ENCODE measurements at regions not wholly inside any gene's neighbourhood (a gene's known extent, or its start where the extent isn't known, plus 50 kb on each side); places are given as distances from the start of the nearest gene placed in this dataset.

DNA sequence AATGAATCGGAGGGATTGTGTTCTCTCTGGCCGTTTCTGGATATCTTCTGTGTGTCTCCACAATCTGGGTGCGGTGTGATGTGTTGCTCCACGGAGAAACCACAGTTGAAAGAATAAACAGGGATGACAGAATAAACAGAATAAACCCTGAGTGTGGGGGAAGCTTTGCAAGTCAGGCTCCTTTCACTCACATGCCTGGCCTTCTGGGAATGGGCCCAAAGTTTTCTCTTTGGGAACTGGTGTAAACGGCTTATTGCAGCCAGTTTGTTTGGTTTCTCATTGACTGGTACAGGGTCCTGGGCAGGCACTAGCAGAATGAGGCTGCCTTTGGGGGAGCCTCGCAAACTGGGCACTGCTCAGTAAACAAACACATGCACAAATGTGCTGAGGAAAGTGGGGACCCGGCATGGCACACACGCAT lies 324.7 kb downstream of the DLEU7 start:
- 76 to 84% methylated on average over 8 of the region's 8 CpGs for WGBS, 2 donors
- no peaks in the 10 kb centered on the region for H3K27me3 ChIP-seq (ENCODE audit: control insufficient read depth in 1 of 2, insufficient read depth in 2 of 2, low read length in 1 of 2)
- H3K36me3 ChIP-seq (ENCODE audit: control insufficient read depth in 1 of 2, insufficient read depth in 2 of 2, low read length in 1 of 2): no peaks in the 10 kb centered on the region
- no peak overlapping the region for H3K4me3 ChIP-seq (ENCODE audit: low read length in 2 of 2)
- no peaks in the 10 kb centered on the region for H3K9me3 ChIP-seq (ENCODE audit: control insufficient read depth, low read length)
- no peaks in the 10 kb centered on the region for H3K4me1 ChIP-seq (ENCODE audit: control insufficient read depth in 1 of 2, insufficient read depth in 2 of 2, low read length in 2 of 2)
- ATAC-seq (ENCODE audit: low FRiP score) (no peak), DNase-seq (no peak)
- intact Hi-C loops (cut with DNase I): no loop called here
- H3K27ac ChIP-seq (ENCODE audit: low read depth in 1 of 2, low read length in 2 of 2): no peak overlapping the region

DNA sequence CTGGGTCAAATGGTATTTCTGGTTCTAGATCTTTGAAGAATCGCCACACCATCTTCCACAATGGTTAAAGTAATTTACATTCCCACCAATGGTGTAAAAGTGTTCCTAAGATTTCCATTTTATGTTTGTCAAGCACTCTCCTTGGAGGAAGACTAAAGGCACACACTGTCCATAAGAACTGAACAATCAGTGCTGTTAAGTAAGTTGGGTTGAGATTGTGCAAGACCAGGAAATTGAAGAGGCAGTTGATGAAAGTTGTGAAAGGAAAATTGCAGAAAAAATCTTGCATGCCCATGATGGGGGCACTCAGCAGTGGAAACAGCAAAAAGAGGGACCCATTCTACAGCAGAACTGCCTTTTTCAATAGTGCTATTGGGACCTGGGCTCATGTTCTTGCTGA lies 323.6 kb downstream of the DLEU7 start:
- ATAC-seq (ENCODE audit: low FRiP score) (no peak), DNase-seq (no peak)
- 99 to 100% methylated on average over 1 of the region's 1 CpG for WGBS, 2 donors
- Histone ChIP-seq H3K36me3 (ENCODE audit: control insufficient read depth in 1 of 2, insufficient read depth in 2 of 2, low read length in 1 of 2) (no peaks in the 10 kb centered on the region), H3K4me3 (ENCODE audit: low read length in 2 of 2) (no peak overlapping the region), H3K9me3 (ENCODE audit: control insufficient read depth, low read length) (no peaks in the 10 kb centered on the region), H3K27me3 (ENCODE audit: control insufficient read depth in 1 of 2, insufficient read depth in 2 of 2, low read length in 1 of 2) (no peaks in the 10 kb centered on the region), H3K4me1 (ENCODE audit: control insufficient read depth in 1 of 2, insufficient read depth in 2 of 2, low read length in 2 of 2) (no peaks in the 10 kb centered on the region), H3K27ac (ENCODE audit: low read depth in 1 of 2, low read length in 2 of 2) (no peak overlapping the region)
- intact Hi-C loops (cut with DNase I): loop anchor here (5.0 to 10.0 kb wide), 2 partner anchors 433 to 545 kb away; no protein-coding TSS in a partner anchor

DNA sequence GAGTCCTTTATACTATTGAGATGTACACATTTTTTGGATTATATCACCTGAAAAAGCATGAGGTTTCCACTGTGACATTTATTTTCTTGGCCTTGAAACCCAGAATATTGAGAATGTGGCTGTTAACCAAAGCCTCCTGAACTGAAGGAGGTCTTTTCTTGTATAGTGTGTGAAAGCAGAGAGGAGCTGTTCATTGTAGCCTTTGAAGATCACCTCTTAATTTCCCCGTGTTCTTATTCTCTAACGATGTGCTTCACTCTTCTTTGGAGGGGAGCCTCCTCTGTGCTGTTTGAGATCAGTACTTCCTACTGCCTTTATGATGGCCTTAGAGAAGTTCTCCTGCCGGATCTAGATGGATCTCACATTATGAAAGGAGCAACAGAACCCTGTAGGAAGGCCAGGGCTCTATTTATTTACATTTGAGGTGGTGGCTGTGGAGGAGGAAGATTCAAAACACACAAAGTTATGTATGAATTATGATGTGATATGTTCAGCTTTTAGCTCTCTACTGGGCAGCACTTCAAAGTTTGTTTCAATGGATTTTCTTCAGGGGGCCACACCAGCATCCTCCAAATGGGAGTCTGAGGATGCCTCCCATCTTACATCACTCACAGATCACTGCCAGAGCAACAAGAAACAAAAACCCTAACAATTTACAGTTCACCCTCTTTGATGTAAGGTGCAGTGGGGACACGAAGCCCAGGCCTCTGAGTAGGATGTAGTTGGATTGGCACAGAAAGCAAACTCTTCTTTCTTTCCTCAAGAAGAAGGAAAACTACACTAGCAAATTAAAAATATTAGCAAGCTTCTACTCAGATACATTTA lies 322.3 kb downstream of the DLEU7 start:
- no peaks in the 10 kb centered on the region for H3K27me3 ChIP-seq (ENCODE audit: control insufficient read depth in 1 of 2, insufficient read depth in 2 of 2, low read length in 1 of 2)
- H3K36me3 ChIP-seq (ENCODE audit: control insufficient read depth in 1 of 2, insufficient read depth in 2 of 2, low read length in 1 of 2): no peaks in the 10 kb centered on the region
- no peak overlapping the region for H3K27ac ChIP-seq (ENCODE audit: low read depth in 1 of 2, low read length in 2 of 2)
- intact Hi-C loops (cut with DNase I): loop anchor here (5.0 to 10.0 kb wide), 2 partner anchors 434 to 546 kb away; no protein-coding TSS in a partner anchor
- no peak for DNase-seq
- no peaks in the 10 kb centered on the region for H3K9me3 ChIP-seq (ENCODE audit: control insufficient read depth, low read length)
- no peak overlapping the region for H3K4me3 ChIP-seq (ENCODE audit: low read length in 2 of 2)
- 72 to 77% methylated on average over 4 of the region's 4 CpGs for WGBS, 2 donors
- ATAC-seq (ENCODE audit: low FRiP score): no peak
- H3K4me1 ChIP-seq (ENCODE audit: control insufficient read depth in 1 of 2, insufficient read depth in 2 of 2, low read length in 2 of 2): no peaks in the 10 kb centered on the region

DNA sequence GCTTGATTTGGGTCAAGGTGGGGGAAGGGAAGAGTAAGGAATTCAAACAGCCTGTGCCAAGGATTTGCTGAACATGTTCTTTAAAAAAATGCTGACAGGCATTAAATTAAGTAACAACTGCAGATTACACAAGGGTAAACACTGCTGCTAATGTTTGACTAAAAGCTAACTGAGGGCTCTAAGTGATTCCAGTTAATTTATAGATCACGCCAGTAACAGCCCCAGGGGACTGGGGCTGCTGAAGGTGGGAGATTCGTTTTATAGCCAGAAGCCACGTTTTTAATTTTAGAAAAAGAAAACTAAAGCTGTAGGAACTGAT lies 321.7 kb downstream of the DLEU7 start:
- no peak for ATAC-seq (ENCODE audit: low FRiP score)
- Histone ChIP-seq H3K9me3 (ENCODE audit: control insufficient read depth, low read length) (no peaks in the 10 kb centered on the region), H3K4me3 (ENCODE audit: low read length in 2 of 2) (no peak overlapping the region), H3K27me3 (ENCODE audit: control insufficient read depth in 1 of 2, insufficient read depth in 2 of 2, low read length in 1 of 2) (no peaks in the 10 kb centered on the region), H3K36me3 (ENCODE audit: control insufficient read depth in 1 of 2, insufficient read depth in 2 of 2, low read length in 1 of 2) (no peaks in the 10 kb centered on the region), H3K4me1 (ENCODE audit: control insufficient read depth in 1 of 2, insufficient read depth in 2 of 2, low read length in 2 of 2) (no peaks in the 10 kb centered on the region), H3K27ac (ENCODE audit: low read depth in 1 of 2, low read length in 2 of 2) (no peak overlapping the region)
- WGBS, 2 donors: 4 to 9% methylated on average over 3 of the region's 3 CpGs
- intact Hi-C loops (cut with DNase I): loop anchor here (5.0 to 10.0 kb wide), 2 partner anchors 434 to 547 kb away; no protein-coding TSS in a partner anchor
- DNase-seq: no peak

DNA sequence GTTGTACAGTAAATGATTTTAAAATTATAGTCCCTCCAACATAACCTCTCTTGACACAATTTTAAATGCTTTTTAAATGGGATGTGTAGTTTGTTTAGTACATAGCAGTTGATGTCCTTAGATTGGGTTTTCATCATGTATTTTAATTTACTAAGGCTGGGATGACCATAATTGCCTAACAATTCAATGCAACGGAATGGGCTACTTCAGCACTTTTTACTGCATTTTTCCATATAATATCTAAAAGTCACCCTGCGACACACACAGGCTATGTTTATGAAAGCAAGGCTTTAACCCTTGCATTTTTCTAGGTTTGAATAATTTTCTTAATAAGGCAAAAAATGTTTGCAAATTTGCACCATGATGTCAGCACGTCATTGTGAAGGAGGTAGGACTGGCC lies 321.0 kb downstream of the DLEU7 start:
- H3K4me1 ChIP-seq (ENCODE audit: control insufficient read depth in 1 of 2, insufficient read depth in 2 of 2, low read length in 2 of 2): no peaks in the 10 kb centered on the region
- H3K27me3 ChIP-seq (ENCODE audit: control insufficient read depth in 1 of 2, insufficient read depth in 2 of 2, low read length in 1 of 2): no peaks in the 10 kb centered on the region
- no peaks in the 10 kb centered on the region for H3K36me3 ChIP-seq (ENCODE audit: control insufficient read depth in 1 of 2, insufficient read depth in 2 of 2, low read length in 1 of 2)
- 95 to 99% methylated on average over 3 of the region's 3 CpGs for WGBS, 2 donors
- no peak for ATAC-seq (ENCODE audit: low FRiP score)
- no peak for DNase-seq
- no peaks in the 10 kb centered on the region for H3K9me3 ChIP-seq (ENCODE audit: control insufficient read depth, low read length)
- intact Hi-C loops (cut with DNase I): loop anchor here (5.0 to 10.0 kb wide), 2 partner anchors 435 to 548 kb away; no protein-coding TSS in a partner anchor
- no peak overlapping the region for H3K4me3 ChIP-seq (ENCODE audit: low read length in 2 of 2)
- no peak overlapping the region for H3K27ac ChIP-seq (ENCODE audit: low read depth in 1 of 2, low read length in 2 of 2)

DNA sequence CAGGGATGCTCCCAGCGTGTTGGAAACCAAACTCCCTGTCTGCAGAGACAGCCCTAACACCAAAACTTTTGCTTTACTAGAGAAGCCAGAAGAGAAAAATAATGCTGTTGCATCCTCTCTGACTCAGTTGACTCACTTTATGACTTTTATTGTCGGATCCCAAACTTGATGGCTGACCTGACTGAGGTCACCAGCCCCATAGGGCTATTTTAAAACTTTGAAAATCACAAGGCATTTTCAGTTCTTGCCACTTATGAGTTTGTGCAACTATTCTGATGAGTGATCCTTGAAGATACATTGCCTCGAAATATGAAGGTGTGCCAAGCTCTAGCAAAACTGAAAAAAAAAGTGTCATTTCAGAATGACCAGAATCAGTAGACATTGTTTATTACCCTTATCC lies 320.2 kb downstream of the DLEU7 start:
- 85 to 93% methylated on average over 3 of the region's 3 CpGs for WGBS, 2 donors
- H3K9me3 ChIP-seq (ENCODE audit: control insufficient read depth, low read length): no peaks in the 10 kb centered on the region
- no peak for DNase-seq
- no peak for ATAC-seq (ENCODE audit: low FRiP score)
- no peaks in the 10 kb centered on the region for H3K4me1 ChIP-seq (ENCODE audit: control insufficient read depth in 1 of 2, insufficient read depth in 2 of 2, low read length in 2 of 2)
- no peaks in the 10 kb centered on the region for H3K36me3 ChIP-seq (ENCODE audit: control insufficient read depth in 1 of 2, insufficient read depth in 2 of 2, low read length in 1 of 2)
- no peaks in the 10 kb centered on the region for H3K27me3 ChIP-seq (ENCODE audit: control insufficient read depth in 1 of 2, insufficient read depth in 2 of 2, low read length in 1 of 2)
- H3K4me3 ChIP-seq (ENCODE audit: low read length in 2 of 2): no peak overlapping the region
- intact Hi-C loops (cut with DNase I): loop anchor here (5.0 to 10.0 kb wide), 2 partner anchors 436 to 549 kb away; no protein-coding TSS in a partner anchor
- H3K27ac ChIP-seq (ENCODE audit: low read depth in 1 of 2, low read length in 2 of 2): no peak overlapping the region

DNA sequence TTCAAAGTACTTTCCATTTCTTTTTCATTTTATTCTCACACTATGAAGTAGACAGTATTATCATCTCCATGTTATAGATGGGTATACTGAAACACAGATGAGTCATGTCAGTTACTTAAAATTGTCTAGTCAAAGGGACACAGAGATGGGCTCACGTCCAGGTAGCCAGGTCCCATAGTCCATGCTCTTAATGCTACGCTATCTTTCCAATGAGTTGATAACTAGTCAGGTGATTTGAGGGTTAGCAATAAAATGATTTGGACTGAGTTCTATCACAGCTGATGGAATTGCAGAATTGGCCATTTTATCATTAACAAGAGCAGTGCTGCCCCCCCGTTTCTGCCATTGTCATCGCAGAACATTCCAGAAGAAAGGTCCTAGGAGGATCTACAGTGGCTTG lies 318.9 kb downstream of the DLEU7 start:
- WGBS, 2 donors: 94 to 96% methylated on average over 4 of the region's 4 CpGs
- Histone ChIP-seq H3K27ac (ENCODE audit: low read depth in 1 of 2, low read length in 2 of 2) (no peak overlapping the region), H3K36me3 (ENCODE audit: control insufficient read depth in 1 of 2, insufficient read depth in 2 of 2, low read length in 1 of 2) (no peaks in the 10 kb centered on the region), H3K27me3 (ENCODE audit: control insufficient read depth in 1 of 2, insufficient read depth in 2 of 2, low read length in 1 of 2) (no peaks in the 10 kb centered on the region), H3K9me3 (ENCODE audit: control insufficient read depth, low read length) (no peaks in the 10 kb centered on the region), H3K4me1 (ENCODE audit: control insufficient read depth in 1 of 2, insufficient read depth in 2 of 2, low read length in 2 of 2) (peaks cover 0 to 2% of the 10 kb centered on the region in 2 donors), H3K4me3 (ENCODE audit: low read length in 2 of 2) (no peak overlapping the region)
- intact Hi-C loops (cut with DNase I): loop anchor here (5.0 to 10.0 kb wide), 2 partner anchors 437 to 550 kb away; no protein-coding TSS in a partner anchor
- DNase-seq: no peak
- no peak for ATAC-seq (ENCODE audit: low FRiP score)

DNA sequence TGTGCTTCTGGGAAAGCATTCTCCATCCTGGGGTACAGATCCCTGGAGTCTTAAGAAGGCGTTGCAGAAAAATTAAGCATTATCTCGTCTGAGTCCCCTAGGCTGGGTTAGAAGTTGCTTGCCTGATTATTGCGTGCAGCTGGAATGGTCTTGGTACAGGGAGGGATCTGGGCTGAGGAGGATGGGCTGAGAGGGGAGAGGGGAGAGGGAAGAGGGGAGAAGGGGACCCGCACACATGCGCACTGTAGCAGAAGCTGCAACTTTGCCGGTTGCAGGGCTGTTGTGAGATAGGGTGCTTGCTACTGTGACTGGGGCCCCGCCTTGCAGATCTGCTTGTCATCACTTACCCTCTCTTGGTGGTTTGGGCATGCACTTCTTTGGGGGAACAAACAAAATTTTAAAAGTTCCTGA lies 316.8 kb downstream of the DLEU7 start:
- intact Hi-C loops (cut with DNase I): loop anchor here in 1 of 2 donors (10.0 kb wide), 1 partner anchor 552 kb away; no protein-coding TSS in a partner anchor
- H3K4me1 ChIP-seq (ENCODE audit: control insufficient read depth in 1 of 2, insufficient read depth in 2 of 2, low read length in 2 of 2): peaks cover 0 to 4% of the 10 kb centered on the region in 2 donors
- no peak overlapping the region for H3K27ac ChIP-seq (ENCODE audit: low read depth in 1 of 2, low read length in 2 of 2)
- no peaks in the 10 kb centered on the region for H3K27me3 ChIP-seq (ENCODE audit: control insufficient read depth in 1 of 2, insufficient read depth in 2 of 2, low read length in 1 of 2)
- ATAC-seq (ENCODE audit: low FRiP score): no peak
- H3K36me3 ChIP-seq (ENCODE audit: control insufficient read depth in 1 of 2, insufficient read depth in 2 of 2, low read length in 1 of 2): no peaks in the 10 kb centered on the region
- no peaks in the 10 kb centered on the region for H3K9me3 ChIP-seq (ENCODE audit: control insufficient read depth, low read length)
- WGBS, 2 donors: 76 to 79% methylated on average over 7 of the region's 7 CpGs
- H3K4me3 ChIP-seq (ENCODE audit: low read length in 2 of 2): no peak overlapping the region
- no peak for DNase-seq

DNA sequence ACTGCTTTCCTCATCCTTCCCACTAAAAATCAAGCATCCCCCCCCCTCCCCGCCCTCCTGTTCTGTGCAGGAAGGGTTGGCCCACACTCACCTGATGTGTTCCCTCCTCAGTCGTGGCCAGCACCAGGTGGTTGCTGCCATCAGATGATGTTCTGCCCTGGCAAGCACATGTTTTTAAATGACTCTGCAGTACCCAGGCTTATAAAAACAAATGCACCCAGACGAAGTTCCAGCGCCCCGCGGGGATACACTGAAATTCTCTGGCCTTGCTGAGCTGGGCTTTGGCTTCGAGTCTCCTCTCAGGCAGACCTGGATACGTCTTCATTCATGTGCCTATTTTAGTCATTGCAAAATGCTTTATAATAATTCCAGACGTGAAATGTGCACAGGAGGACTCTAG lies 316.3 kb downstream of the DLEU7 start:
- Histone ChIP-seq H3K27ac (ENCODE audit: low read depth in 1 of 2, low read length in 2 of 2) (no peak overlapping the region), H3K4me3 (ENCODE audit: low read length in 2 of 2) (no peak overlapping the region), H3K27me3 (ENCODE audit: control insufficient read depth in 1 of 2, insufficient read depth in 2 of 2, low read length in 1 of 2) (no peaks in the 10 kb centered on the region), H3K4me1 (ENCODE audit: control insufficient read depth in 1 of 2, insufficient read depth in 2 of 2, low read length in 2 of 2) (peaks cover 0 to 4% of the 10 kb centered on the region in 2 donors), H3K36me3 (ENCODE audit: control insufficient read depth in 1 of 2, insufficient read depth in 2 of 2, low read length in 1 of 2) (no peaks in the 10 kb centered on the region), H3K9me3 (ENCODE audit: control insufficient read depth, low read length) (no peaks in the 10 kb centered on the region)
- ATAC-seq (ENCODE audit: low FRiP score) (no peak), DNase-seq (no peak)
- intact Hi-C loops (cut with DNase I): loop anchor here in 1 of 2 donors (10.0 kb wide), 1 partner anchor 552 kb away; no protein-coding TSS in a partner anchor
- 5 to 7% methylated on average over 9 of the region's 9 CpGs for WGBS, 2 donors
